ENCODE measurements at regions not wholly inside any gene's neighbourhood (a gene's known extent, or its start where the extent isn't known, plus 50 kb on each side); places are given as distances from the start of the nearest gene placed in this dataset.

DNA sequence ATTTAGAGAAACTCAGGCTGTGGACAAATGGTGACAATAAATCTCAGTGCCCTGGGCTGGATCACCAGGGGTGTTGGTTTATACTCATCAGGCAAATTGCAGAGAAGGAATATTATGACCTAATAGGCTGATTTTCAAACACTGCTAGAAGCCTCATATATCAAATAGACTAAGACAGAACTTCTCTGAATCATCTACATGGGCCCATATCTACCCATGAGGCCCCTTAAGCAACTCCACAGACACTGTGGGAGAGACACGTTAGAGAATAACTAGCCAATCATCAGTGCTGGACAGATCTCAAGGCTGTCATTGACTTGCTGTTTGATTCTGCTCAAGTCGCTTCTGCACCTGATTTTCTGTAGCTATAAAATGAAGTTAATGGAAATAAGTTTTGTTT, 545.8 kb downstream of the SOX6 start:
- TF ChIP-seq, protein P1, sequence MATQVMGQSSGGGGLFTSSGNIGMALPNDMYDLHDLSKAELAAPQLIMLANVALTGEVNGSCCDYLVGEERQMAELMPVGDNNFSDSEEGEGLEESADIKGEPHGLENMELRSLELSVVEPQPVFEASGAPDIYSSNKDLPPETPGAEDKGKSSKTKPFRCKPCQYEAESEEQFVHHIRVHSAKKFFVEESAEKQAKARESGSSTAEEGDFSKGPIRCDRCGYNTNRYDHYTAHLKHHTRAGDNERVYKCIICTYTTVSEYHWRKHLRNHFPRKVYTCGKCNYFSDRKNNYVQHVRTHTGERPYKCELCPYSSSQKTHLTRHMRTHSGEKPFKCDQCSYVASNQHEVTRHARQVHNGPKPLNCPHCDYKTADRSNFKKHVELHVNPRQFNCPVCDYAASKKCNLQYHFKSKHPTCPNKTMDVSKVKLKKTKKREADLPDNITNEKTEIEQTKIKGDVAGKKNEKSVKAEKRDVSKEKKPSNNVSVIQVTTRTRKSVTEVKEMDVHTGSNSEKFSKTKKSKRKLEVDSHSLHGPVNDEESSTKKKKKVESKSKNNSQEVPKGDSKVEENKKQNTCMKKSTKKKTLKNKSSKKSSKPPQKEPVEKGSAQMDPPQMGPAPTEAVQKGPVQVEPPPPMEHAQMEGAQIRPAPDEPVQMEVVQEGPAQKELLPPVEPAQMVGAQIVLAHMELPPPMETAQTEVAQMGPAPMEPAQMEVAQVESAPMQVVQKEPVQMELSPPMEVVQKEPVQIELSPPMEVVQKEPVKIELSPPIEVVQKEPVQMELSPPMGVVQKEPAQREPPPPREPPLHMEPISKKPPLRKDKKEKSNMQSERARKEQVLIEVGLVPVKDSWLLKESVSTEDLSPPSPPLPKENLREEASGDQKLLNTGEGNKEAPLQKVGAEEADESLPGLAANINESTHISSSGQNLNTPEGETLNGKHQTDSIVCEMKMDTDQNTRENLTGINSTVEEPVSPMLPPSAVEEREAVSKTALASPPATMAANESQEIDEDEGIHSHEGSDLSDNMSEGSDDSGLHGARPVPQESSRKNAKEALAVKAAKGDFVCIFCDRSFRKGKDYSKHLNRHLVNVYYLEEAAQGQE (IDR thresholded peaks at IDR 0.05; ENCODE audit: insufficient read depth in 1 of 2, low read depth in 2 of 2, low read length in 2 of 2), result peak; percentile 64 to 85
- TF ChIP-seq POLR2AphosphoS5 (IDR thresholded peaks at IDR 0.05; ENCODE audit: low read depth, low read length), result no peak

DNA sequence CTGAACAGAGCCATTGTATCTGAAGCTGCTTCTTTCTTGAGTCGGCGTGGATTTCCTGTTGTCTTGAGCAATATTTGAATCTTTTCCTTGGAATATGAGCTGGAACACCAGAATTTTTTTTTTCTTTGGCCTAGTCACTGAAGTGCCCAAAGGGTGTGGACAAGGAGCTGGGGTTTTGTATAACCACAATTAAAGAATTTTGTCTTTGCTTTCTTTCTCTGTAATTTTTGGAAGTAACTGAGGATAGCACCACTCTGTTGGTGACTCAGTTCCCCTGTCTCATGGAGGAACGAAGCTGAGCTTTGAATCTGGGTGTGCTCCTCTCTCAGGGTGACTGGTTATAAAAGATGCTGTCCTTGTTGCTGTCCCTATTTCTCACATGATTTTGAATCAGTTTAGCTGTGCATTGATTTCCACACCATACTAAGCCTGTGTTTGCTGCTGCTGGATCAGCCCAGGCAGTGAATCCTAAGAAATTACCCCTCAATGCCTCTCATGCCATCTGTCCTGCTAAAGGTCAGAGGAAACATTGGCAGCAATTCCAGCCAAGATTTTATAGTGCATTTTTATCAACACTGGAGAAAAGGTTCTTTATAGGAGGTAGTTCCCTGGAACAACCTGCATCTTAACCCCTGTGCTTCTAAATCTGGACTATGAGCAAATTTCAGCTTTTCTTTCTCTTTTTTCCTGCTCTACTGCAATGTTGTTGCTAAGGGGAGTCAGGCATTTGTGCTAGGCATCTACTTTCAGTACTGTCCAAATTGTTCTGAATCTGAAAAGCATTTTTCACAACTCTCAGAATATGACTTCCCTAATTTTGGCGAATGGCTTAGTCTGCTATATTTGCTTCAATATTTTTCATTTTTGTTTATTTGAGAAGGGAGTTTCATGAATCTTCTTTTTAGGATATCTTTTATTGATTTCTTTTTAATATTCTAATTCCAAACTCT, 540.8 kb downstream of the SOX6 start:
- TF ChIP-seq SIN3A (IDR thresholded peaks at IDR 0.05; ENCODE audit: borderline replicate concordance, insufficient read depth, low read length), result no peak
- no peak for TF ChIP-seq POLR2AphosphoS5 (IDR thresholded peaks at IDR 0.05; ENCODE audit: low read depth, low read length)
- TF ChIP-seq, protein P1 (IDR thresholded peaks at IDR 0.05; ENCODE audit: insufficient read depth in 1 of 2, low read depth in 2 of 2, low read length in 2 of 2), result no peak
- TF ChIP-seq FOXP2 (optimal IDR thresholded peaks at IDR 0.05; ENCODE audit: borderline replicate concordance, extremely low read depth, extremely low read length, insufficient read depth), result no peak
- no peak for TF ChIP-seq TAF1 (IDR thresholded peaks at IDR 0.05; ENCODE audit: borderline replicate concordance, insufficient read depth, low read length)

DNA sequence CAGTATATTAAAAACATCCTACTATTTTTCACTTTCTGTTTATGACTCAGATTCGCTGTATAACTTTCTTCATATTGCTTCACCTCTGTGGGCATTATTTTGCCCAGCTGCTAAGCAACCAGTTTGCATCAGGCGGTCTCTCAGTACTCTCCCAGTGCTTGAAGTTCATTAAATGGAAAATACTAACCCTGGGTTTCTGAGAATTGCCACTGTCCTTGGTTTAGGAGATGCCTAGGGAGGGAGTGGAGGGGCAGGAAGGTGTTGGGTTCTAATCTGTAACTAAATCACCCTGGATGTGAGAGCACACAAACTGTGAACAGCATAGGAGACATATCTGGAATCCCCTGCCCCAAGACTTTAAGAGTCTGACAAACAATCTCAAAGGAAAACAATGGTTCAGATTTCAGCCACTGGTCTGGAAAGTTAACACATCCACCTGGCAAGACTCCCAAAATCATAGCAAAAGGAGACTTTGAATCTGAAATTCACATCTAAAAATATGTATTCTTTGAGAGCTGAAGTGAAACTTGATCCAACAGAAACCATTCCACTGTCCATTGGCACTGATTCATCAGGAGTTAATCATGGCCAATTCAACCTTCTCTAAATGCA, 540.0 kb downstream of the SOX6 start:
- TF ChIP-seq TAF1 (IDR thresholded peaks at IDR 0.05; ENCODE audit: borderline replicate concordance, insufficient read depth, low read length), result no peak
- no peak for TF ChIP-seq FOXP2 (optimal IDR thresholded peaks at IDR 0.05; ENCODE audit: borderline replicate concordance, extremely low read depth, extremely low read length, insufficient read depth)
- TF ChIP-seq, protein P1 (IDR thresholded peaks at IDR 0.05; ENCODE audit: insufficient read depth in 1 of 2, low read depth in 2 of 2, low read length in 2 of 2), result peak in 1 of 2 experiments; percentile 46; a peak in 1 of 4 replicates
- TF ChIP-seq SIN3A (IDR thresholded peaks at IDR 0.05; ENCODE audit: borderline replicate concordance, insufficient read depth, low read length), result no peak
- TF ChIP-seq POLR2AphosphoS5 (IDR thresholded peaks at IDR 0.05; ENCODE audit: low read depth, low read length), result no peak

DNA sequence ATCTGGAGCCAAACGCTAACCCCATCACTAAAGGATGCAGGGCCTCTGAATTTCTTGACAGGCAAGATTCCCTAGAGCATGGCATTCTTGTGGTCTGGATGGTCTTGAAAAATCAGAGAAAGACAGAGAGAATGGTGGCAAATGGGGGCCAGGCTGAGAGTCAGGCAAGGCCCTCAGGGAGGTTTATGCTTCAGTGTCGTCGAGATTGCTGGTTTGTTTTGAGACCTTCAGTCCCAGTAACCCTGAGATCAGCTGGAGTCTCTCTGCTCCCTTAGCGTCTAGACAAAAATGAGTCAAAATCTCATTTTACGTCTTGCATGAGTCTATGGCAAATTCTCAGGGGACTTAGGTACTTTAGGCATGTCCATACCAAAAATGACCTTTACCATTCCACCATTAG, 539.3 kb downstream of the SOX6 start:
- TF ChIP-seq, protein P1 (IDR thresholded peaks at IDR 0.05; ENCODE audit: insufficient read depth in 1 of 2, low read depth in 2 of 2, low read length in 2 of 2), result no peak
- TF ChIP-seq TAF1 (IDR thresholded peaks at IDR 0.05; ENCODE audit: borderline replicate concordance, insufficient read depth, low read length) (no peak), POLR2AphosphoS5 (IDR thresholded peaks at IDR 0.05; ENCODE audit: low read depth, low read length) (no peak), SIN3A (IDR thresholded peaks at IDR 0.05; ENCODE audit: borderline replicate concordance, insufficient read depth, low read length) (no peak), FOXP2 (optimal IDR thresholded peaks at IDR 0.05; ENCODE audit: borderline replicate concordance, extremely low read depth, extremely low read length, insufficient read depth) (no peak)
